GM23338 (cell line): ENCODE measurements at regions not wholly inside any gene's neighbourhood (a gene's known extent, or its start where the extent isn't known, plus 50 kb on each side); places are given as distances from the start of the nearest gene placed in this dataset.

Experiments
- ATAC-seq: fragments of 200-7000 bp; cut with Tn5 transposase; 3 replicates; pipeline ENCODE4 v1.9.1; 2020
- DNase-seq: peaks from one replicate; pipeline ENCODE4 v3.0.0-alpha.2; 2015; ENCODE audit warnings: low spot score
- H2AFZ ChIP-seq: fragments of 200-600 bp; sonication (generic); 2 replicates; pipeline ENCODE4 v1.8.0; 2016; ENCODE audit warnings: antibody characterized with exemption, mild to moderate bottlenecking, moderate library complexity
- H3F3A ChIP-seq: fragments of 200-600 bp; sonication (generic); replicated peaks from 2 replicates; pipeline ENCODE4 v1.8.0; 2017; ENCODE audit warnings: antibody characterized with exemption, mixed run types, low read depth
- H3K27ac ChIP-seq: fragments of 200-600 bp; sonication (generic); 2 replicates; pipeline ENCODE4 v1.6.1; 2016; ENCODE audit warnings: low read depth
- H3K27me3 ChIP-seq: fragments of 200-600 bp; sonication (generic); 2 replicates; pipeline ENCODE4 v1.8.0; 2016; ENCODE audit warnings: mild to moderate bottlenecking, mixed run types, moderate library complexity; ENCODE audit not compliant: insufficient read depth
- H3K36me3 ChIP-seq: fragments of 200-600 bp; sonication (generic); 2 replicates; pipeline ENCODE4 v1.8.0; 2016; ENCODE audit warnings: mild to moderate bottlenecking; ENCODE audit not compliant: insufficient read depth
- H3K4me1 ChIP-seq: fragments of 200-600 bp; sonication (generic); 2 replicates; pipeline ENCODE4 v1.8.0; 2016; ENCODE audit warnings: mild to moderate bottlenecking, moderate library complexity; ENCODE audit not compliant: insufficient read depth
- H3K4me2 ChIP-seq: fragments of 200-600 bp; sonication (generic); 2 replicates; pipeline ENCODE4 v1.7.1; 2017; ENCODE audit warnings: mixed run types
- H3K4me3 ChIP-seq: fragments of 200-600 bp; sonication (generic); 2 replicates; pipeline ENCODE4 v1.6.1; 2016; ENCODE audit warnings: mixed run types
- H3K79me2 ChIP-seq: fragments of 200-600 bp; sonication (generic); replicated peaks from 2 replicates; pipeline ENCODE4 v1.8.0; 2017; ENCODE audit warnings: mild to moderate bottlenecking; ENCODE audit not compliant: insufficient read depth
- H3K9me2 ChIP-seq: fragments of 200-600 bp; sonication (generic); 2 replicates; pipeline ENCODE4 v1.8.0; 2017; ENCODE audit not compliant: insufficient read depth
- H4K20me1 ChIP-seq: fragments of 200-600 bp; sonication (generic); replicated peaks from 2 replicates; pipeline ENCODE4 v1.8.0; 2017; ENCODE audit warnings: mild to moderate bottlenecking; ENCODE audit not compliant: insufficient read depth
- H3K27ac Mint-ChIP-seq: 2 replicates; pipeline ENCODE4 v1.8.0; 2020; ENCODE audit warnings: inconsistent platforms, mild to moderate bottlenecking, moderate library complexity, mixed read lengths
- H3K27me3 Mint-ChIP-seq: 3 replicates; pipeline ENCODE4 v1.8.0; 2022; ENCODE audit warnings: low read depth, mild to moderate bottlenecking, moderate library complexity, mixed read lengths, inconsistent platforms; ENCODE audit not compliant: insufficient read depth, poor library complexity
- H3K36me3 Mint-ChIP-seq: 3 replicates; pipeline ENCODE4 v1.8.0; 2021; ENCODE audit warnings: low read depth, mild to moderate bottlenecking, inconsistent platforms, moderate library complexity, mixed read lengths
- H3K4me1 Mint-ChIP-seq: 3 replicates; pipeline ENCODE4 v1.8.0; 2020; ENCODE audit warnings: mild to moderate bottlenecking, inconsistent platforms, mixed read lengths
- H3K4me3 Mint-ChIP-seq: 3 replicates; pipeline ENCODE4 v1.8.0; 2021; ENCODE audit warnings: moderate library complexity, mild to moderate bottlenecking, inconsistent platforms, mixed read lengths
- H3K9me3 Mint-ChIP-seq: 3 replicates; pipeline ENCODE4 v1.8.0; 2020; ENCODE audit warnings: moderate library complexity, mild to moderate bottlenecking, inconsistent platforms, mixed read lengths
- CREB1 ChIP-seq: fragments of 250-450 bp; sonication (Bioruptor Pico); IDR thresholded peaks from 2 replicates; pipeline ENCODE4 v1.5.0; 2020; ENCODE audit warnings: low read depth, mild to moderate bottlenecking, moderate library complexity
- EZH2 ChIP-seq: fragments of 200-600 bp; sonication (generic); IDR thresholded peaks from one replicate; pipeline ENCODE4 v1.8.0; 2017; ENCODE audit warnings: antibody characterized with exemption, mild to moderate bottlenecking, low read depth; ENCODE audit not compliant: unreplicated experiment
- EZH2phosphoT487 ChIP-seq: fragments of 200-600 bp; sonication (generic); IDR thresholded peaks from one replicate; pipeline ENCODE4 v1.8.1; 2018; ENCODE audit warnings: antibody characterized with exemption; ENCODE audit not compliant: unreplicated experiment
- JUNB ChIP-seq: IDR thresholded peaks from one replicate; pipeline ENCODE4 v1.6.1; 2016; ENCODE audit warnings: antibody characterized with exemption; ENCODE audit not compliant: unreplicated experiment
- NANOG ChIP-seq: IDR thresholded peaks from 2 replicates; pipeline ENCODE4 v1.6.1; 2016; ENCODE audit warnings: antibody characterized with exemption, borderline replicate concordance
- POLR2AphosphoS5 ChIP-seq: IDR thresholded peaks from 2 replicates; pipeline ENCODE4 v1.6.1; 2016; ENCODE audit warnings: antibody characterized with exemption, low read depth
- STAT1 ChIP-seq: IDR thresholded peaks from one replicate; pipeline ENCODE4 v1.6.1; 2016; ENCODE audit warnings: antibody characterized with exemption; ENCODE audit not compliant: unreplicated experiment
- ZNF114 ChIP-seq: fragments of 250-450 bp; sonication (Bioruptor Pico); IDR thresholded peaks from 2 replicates; pipeline ENCODE4 v1.5.0; 2020; ENCODE audit warnings: mild to moderate bottlenecking, moderate library complexity
- ZNF331 ChIP-seq: fragments of 250-450 bp; sonication (Bioruptor Pico); IDR thresholded peaks from 2 replicates; pipeline ENCODE4 v1.5.0; 2020; ENCODE audit warnings: low read depth, mild to moderate bottlenecking, moderate library complexity
- TF ChIP-seq, protein P1 (sequence below): fragments of 250-450 bp; sonication (Bioruptor Pico); IDR thresholded peaks from 2 replicates; pipeline ENCODE4 v1.5.0; 2020; ENCODE audit warnings: mild to moderate bottlenecking, moderate library complexity
- TF ChIP-seq, protein P2 (sequence below): IDR thresholded peaks from 2 replicates; pipeline ENCODE4 v1.6.1; 2016; ENCODE audit warnings: antibody characterized with exemption
- TF ChIP-seq, protein P3 (sequence below): IDR thresholded peaks from one replicate; pipeline ENCODE4 v1.6.1; 2018; ENCODE audit warnings: antibody characterized with exemption; ENCODE audit not compliant: unreplicated experiment
- TF ChIP-seq, protein P4 (sequence below), 2 experiments: fragments of 200-600 bp in 1 of 2; sonication (generic) in 1 of 2; conservative IDR thresholded peaks; 2 replicates each; pipeline versions ENCODE4 v1.5.1 to v1.6.1; 2016 to 2017; ENCODE audit warnings: antibody characterized with exemption in 2 of 2, low read depth in 2 of 2, mild to moderate bottlenecking in 2 of 2, moderate library complexity in 1 of 2

DNA sequence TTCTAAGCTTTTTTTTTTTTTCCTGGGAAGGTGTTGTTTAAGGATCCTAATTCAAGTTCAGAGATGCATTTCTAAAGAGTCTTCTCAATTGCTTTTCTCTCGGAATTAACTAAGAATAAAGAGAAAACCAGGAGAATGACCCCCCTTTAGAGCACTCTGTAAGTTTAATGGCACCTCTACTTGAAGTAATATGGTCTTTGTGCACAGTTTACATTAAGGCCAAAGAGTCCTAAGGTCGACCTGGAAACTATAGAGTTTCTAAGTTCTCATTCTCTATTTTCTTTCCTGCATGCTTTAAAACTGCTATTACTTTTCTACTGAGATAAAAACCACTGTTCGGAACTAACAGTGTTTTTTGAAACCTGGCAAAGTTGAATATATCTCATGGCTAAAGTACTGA is 923.1 kb upstream of the CDH10 start:
- H3K27me3 ChIP-seq = no peaks in the 10 kb centered on the region
- Mint-ChIP-seq H3K27ac (peak overlapping the region; percentile 49; the same call in 1 of the 2 replicates), H3K27me3 (peaks cover 2% of the 10 kb centered on the region), H3K9me3 (peaks cover 28% of the 10 kb centered on the region), H3K36me3 (peaks cover 23% of the 10 kb centered on the region), H3K4me1 (peaks cover 39% of the 10 kb centered on the region), H3K4me3 (peak overlapping the region; percentile 47; the same call in 1 of the 3 replicates)
- H3K4me2 ChIP-seq = peak overlapping the region; percentile 29
- H3K4me1 ChIP-seq = peaks cover 46% of the 10 kb centered on the region
- H4K20me1 ChIP-seq = no peaks in the 10 kb centered on the region
- H3K4me3 ChIP-seq = no peak overlapping the region
- no peak overlapping the region for H2AFZ ChIP-seq
- H3K36me3 ChIP-seq = no peaks in the 10 kb centered on the region
- no peaks in the 10 kb centered on the region for H3F3A ChIP-seq
- TF ChIP-seq, protein P1, sequence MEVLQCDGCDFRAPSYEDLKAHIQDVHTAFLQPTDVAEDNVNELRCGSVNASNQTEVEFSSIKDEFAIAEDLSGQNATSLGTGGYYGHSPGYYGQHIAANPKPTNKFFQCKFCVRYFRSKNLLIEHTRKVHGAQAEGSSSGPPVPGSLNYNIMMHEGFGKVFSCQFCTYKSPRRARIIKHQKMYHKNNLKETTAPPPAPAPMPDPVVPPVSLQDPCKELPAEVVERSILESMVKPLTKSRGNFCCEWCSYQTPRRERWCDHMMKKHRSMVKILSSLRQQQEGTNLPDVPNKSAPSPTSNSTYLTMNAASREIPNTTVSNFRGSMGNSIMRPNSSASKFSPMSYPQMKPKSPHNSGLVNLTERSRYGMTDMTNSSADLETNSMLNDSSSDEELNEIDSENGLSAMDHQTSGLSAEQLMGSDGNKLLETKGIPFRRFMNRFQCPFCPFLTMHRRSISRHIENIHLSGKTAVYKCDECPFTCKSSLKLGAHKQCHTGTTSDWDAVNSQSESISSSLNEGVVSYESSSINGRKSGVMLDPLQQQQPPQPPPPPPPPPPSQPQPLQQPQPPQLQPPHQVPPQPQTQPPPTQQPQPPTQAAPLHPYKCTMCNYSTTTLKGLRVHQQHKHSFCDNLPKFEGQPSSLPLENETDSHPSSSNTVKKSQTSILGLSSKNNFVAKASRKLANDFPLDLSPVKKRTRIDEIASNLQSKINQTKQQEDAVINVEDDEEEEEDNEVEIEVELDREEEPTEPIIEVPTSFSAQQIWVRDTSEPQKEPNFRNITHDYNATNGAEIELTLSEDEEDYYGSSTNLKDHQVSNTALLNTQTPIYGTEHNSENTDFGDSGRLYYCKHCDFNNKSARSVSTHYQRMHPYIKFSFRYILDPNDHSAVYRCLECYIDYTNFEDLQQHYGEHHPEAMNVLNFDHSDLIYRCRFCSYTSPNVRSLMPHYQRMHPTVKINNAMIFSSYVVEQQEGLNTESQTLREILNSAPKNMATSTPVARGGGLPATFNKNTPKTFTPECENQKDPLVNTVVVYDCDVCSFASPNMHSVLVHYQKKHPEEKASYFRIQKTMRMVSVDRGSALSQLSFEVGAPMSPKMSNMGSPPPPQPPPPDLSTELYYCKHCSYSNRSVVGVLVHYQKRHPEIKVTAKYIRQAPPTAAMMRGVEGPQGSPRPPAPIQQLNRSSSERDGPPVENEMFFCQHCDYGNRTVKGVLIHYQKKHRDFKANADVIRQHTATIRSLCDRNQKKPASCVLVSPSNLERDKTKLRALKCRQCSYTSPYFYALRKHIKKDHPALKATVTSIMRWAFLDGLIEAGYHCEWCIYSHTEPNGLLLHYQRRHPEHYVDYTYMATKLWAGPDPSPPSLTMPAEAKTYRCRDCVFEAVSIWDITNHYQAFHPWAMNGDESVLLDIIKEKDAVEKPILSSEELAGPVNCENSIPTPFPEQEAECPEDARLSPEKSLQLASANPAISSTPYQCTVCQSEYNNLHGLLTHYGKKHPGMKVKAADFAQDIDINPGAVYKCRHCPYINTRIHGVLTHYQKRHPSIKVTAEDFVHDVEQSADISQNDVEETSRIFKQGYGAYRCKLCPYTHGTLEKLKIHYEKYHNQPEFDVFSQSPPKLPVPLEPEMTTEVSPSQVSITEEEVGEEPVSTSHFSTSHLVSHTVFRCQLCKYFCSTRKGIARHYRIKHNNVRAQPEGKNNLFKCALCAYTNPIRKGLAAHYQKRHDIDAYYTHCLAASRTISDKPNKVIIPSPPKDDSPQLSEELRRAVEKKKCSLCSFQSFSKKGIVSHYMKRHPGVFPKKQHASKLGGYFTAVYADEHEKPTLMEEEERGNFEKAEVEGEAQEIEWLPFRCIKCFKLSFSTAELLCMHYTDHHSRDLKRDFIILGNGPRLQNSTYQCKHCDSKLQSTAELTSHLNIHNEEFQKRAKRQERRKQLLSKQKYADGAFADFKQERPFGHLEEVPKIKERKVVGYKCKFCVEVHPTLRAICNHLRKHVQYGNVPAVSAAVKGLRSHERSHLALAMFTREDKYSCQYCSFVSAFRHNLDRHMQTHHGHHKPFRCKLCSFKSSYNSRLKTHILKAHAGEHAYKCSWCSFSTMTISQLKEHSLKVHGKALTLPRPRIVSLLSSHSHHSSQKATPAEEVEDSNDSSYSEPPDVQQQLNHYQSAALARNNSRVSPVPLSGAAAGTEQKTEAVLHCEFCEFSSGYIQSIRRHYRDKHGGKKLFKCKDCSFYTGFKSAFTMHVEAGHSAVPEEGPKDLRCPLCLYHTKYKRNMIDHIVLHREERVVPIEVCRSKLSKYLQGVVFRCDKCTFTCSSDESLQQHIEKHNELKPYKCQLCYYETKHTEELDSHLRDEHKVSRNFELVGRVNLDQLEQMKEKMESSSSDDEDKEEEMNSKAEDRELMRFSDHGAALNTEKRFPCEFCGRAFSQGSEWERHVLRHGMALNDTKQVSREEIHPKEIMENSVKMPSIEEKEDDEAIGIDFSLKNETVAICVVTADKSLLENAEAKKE (CRISPR knock-in tag) = no peak
- TF ChIP-seq POLR2AphosphoS5 = no peak
- TF ChIP-seq NANOG = no peak
- TF ChIP-seq, protein P2, sequence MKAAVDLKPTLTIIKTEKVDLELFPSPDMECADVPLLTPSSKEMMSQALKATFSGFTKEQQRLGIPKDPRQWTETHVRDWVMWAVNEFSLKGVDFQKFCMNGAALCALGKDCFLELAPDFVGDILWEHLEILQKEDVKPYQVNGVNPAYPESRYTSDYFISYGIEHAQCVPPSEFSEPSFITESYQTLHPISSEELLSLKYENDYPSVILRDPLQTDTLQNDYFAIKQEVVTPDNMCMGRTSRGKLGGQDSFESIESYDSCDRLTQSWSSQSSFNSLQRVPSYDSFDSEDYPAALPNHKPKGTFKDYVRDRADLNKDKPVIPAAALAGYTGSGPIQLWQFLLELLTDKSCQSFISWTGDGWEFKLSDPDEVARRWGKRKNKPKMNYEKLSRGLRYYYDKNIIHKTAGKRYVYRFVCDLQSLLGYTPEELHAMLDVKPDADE = no peak
- TF ChIP-seq STAT1 = no peak
- TF ChIP-seq EZH2phosphoT487 = no peak
- no peak for TF ChIP-seq CREB1
- no peak for TF ChIP-seq EZH2
- TF ChIP-seq JUNB = no peak
- TF ChIP-seq, protein P3, sequence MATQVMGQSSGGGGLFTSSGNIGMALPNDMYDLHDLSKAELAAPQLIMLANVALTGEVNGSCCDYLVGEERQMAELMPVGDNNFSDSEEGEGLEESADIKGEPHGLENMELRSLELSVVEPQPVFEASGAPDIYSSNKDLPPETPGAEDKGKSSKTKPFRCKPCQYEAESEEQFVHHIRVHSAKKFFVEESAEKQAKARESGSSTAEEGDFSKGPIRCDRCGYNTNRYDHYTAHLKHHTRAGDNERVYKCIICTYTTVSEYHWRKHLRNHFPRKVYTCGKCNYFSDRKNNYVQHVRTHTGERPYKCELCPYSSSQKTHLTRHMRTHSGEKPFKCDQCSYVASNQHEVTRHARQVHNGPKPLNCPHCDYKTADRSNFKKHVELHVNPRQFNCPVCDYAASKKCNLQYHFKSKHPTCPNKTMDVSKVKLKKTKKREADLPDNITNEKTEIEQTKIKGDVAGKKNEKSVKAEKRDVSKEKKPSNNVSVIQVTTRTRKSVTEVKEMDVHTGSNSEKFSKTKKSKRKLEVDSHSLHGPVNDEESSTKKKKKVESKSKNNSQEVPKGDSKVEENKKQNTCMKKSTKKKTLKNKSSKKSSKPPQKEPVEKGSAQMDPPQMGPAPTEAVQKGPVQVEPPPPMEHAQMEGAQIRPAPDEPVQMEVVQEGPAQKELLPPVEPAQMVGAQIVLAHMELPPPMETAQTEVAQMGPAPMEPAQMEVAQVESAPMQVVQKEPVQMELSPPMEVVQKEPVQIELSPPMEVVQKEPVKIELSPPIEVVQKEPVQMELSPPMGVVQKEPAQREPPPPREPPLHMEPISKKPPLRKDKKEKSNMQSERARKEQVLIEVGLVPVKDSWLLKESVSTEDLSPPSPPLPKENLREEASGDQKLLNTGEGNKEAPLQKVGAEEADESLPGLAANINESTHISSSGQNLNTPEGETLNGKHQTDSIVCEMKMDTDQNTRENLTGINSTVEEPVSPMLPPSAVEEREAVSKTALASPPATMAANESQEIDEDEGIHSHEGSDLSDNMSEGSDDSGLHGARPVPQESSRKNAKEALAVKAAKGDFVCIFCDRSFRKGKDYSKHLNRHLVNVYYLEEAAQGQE = no peak
- no peak for TF ChIP-seq ZNF331 (CRISPR knock-in tag)
- no peak for TF ChIP-seq ZNF114
- TF ChIP-seq, protein P4, sequence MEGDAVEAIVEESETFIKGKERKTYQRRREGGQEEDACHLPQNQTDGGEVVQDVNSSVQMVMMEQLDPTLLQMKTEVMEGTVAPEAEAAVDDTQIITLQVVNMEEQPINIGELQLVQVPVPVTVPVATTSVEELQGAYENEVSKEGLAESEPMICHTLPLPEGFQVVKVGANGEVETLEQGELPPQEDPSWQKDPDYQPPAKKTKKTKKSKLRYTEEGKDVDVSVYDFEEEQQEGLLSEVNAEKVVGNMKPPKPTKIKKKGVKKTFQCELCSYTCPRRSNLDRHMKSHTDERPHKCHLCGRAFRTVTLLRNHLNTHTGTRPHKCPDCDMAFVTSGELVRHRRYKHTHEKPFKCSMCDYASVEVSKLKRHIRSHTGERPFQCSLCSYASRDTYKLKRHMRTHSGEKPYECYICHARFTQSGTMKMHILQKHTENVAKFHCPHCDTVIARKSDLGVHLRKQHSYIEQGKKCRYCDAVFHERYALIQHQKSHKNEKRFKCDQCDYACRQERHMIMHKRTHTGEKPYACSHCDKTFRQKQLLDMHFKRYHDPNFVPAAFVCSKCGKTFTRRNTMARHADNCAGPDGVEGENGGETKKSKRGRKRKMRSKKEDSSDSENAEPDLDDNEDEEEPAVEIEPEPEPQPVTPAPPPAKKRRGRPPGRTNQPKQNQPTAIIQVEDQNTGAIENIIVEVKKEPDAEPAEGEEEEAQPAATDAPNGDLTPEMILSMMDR (conservative IDR thresholded peaks at IDR 0.05; ENCODE audit: low read depth in 2 of 2) = no peak
- ATAC-seq (no peak), DNase-seq (peak; percentile 6)
- H3K9me2 ChIP-seq = no peaks in the 10 kb centered on the region; the same call in 1 of the 2 replicates
- H3K27ac ChIP-seq = 0 out of 2 replicates have a peak overlapping the region, but pooled peaks have one; percentile 2
- H3K79me2 ChIP-seq = no peaks in the 10 kb centered on the region
